ENCODE measurements at regions not wholly inside any gene's neighbourhood (a gene's known extent, or its start where the extent isn't known, plus 50 kb on each side); places are given as distances from the start of the nearest gene placed in this dataset.

- peak; percentile 72 for FAIRE-seq
Measured at GRCh38 chr13:64778002-64778401, 2452.1 kb downstream of the PCDH9 start.

More at GRCh38 chr13:64778002-64778401, 2452.1 kb downstream of the PCDH9 start:
- no peak for TF ChIP-seq JUN (IDR thresholded peaks at IDR 0.05; ENCODE audit: borderline replicate concordance, insufficient read depth, insufficient read length, low read depth)
- TF ChIP-seq POLR2AphosphoS5 (IDR thresholded peaks at IDR 0.05; ENCODE audit: insufficient read depth, low read depth, low read length) = peak; percentile 35
- no peak for TF ChIP-seq MYC (IDR thresholded peaks at IDR 0.05; ENCODE audit: low read depth, low read length)
- TF ChIP-seq EZH2 (IDR thresholded peaks at IDR 0.05; ENCODE audit: borderline replicate concordance, low read depth, low read length, severe bottlenecking) = no peak
- peak; percentile 26 for TF ChIP-seq FOS (IDR thresholded peaks at IDR 0.05; ENCODE audit: borderline replicate concordance, insufficient read depth, low read length)
- no peak for TF ChIP-seq POLR2A (IDR thresholded peaks at IDR 0.05; ENCODE audit: low read depth, low read length)
- no peak for TF ChIP-seq CTCF (IDR thresholded peaks at IDR 0.05; ENCODE audit: extremely low read depth in 1 of 2, insufficient read depth in 1 of 2, low read depth in 1 of 2, low read length in 2 of 2)
- peak; percentile 75 for TF ChIP-seq GATA2 (IDR thresholded peaks at IDR 0.05; ENCODE audit: insufficient read depth, insufficient read length, low read depth, low read length)
- no peak for TF ChIP-seq MAX (IDR thresholded peaks at IDR 0.05; ENCODE audit: insufficient read depth, insufficient read length)
- Histone ChIP-seq H3K9ac (replicated peaks; ENCODE audit: extremely low read depth, insufficient read depth, low read length) (no peak overlapping the region), H4K20me1 (replicated peaks; ENCODE audit: control insufficient read depth, extremely low read depth, insufficient read depth, low read length) (no peaks in the 10 kb centered on the region), H3K9me1 (replicated peaks; ENCODE audit: control insufficient read depth, extremely low read depth, insufficient read depth, low read length) (no peaks in the 10 kb centered on the region), H3K9me3 (replicated peaks; ENCODE audit: control insufficient read depth, insufficient read depth, low read length) (no peaks in the 10 kb centered on the region), H3K27me3 (ENCODE audit: control insufficient read depth in 2 of 2, insufficient read depth in 2 of 2, low read length in 2 of 2) (no peaks in the 10 kb centered on the region), H3K79me2 (ENCODE audit: control insufficient read depth, insufficient read depth, low read length) (no peaks in the 10 kb centered on the region), H3K4me3 (replicated peaks in 1 of 3; ENCODE audit: insufficient read depth in 1 of 3, low read depth in 1 of 3, low read length in 3 of 3) (no peak overlapping the region), H3K4me2 (ENCODE audit: insufficient read depth, low read length) (peak overlapping the region; percentile 72), H3K4me1 (ENCODE audit: control insufficient read depth, extremely low read depth, insufficient read depth, low read length) (peaks cover 13% of the 10 kb centered on the region), H3K36me3 (ENCODE audit: control insufficient read depth in 2 of 2, extremely low read depth in 1 of 2, insufficient read depth in 2 of 2, low read length in 2 of 2) (no peaks in the 10 kb centered on the region), H3K27ac (ENCODE audit: insufficient read depth, low read depth, low read length) (peak overlapping the region; percentile 11), H2AFZ (ENCODE audit: low read depth, low read length) (peak overlapping the region; percentile 84)
- dilution Hi-C loops (cut with MboI; ENCODE audit: extremely low pct_ligation_motif_present, low sequenced_read_pairs) (no loop called here), intact Hi-C loops (cut with micrococcal nuclease) (loop anchor here (1.0 kb wide), 1 partner anchor 54 kb away; no protein-coding TSS in a partner anchor)
- ChIA-PET POLR2A (no interaction called here), CTCF (interaction anchor here (0.8 kb wide), 1 partner anchor 54 kb away, joined by 3 read pairs; no protein-coding TSS in a partner anchor)
- no TSS peak for BruUV-seq (replicated peaks)
- peak; percentile 72 for DNase-seq (ENCODE audit: low read depth, low spot score)

Measured in endothelial cell of umbilical vein (primary cell).